Lung microvascular endothelial cell (primary cell): ENCODE measurements at regions not wholly inside any gene's neighbourhood (a gene's known extent, or its start where the extent isn't known, plus 50 kb on each side); places are given as distances from the start of the nearest gene placed in this dataset.
"Not testable (repeated sequence)": the region's sequence is repeated elsewhere in the genome, so short reads cannot be mapped to it uniquely, and the experiment has no call there.

Experiments
- DNase-seq, 2 donors: peaks; one replicate each; pipeline versions ENCODE4 v3.0.0 to v3.0.0-alpha.2; 2010; ENCODE audit warnings: low read depth in 2 of 2

GRCh38 chr15:35210370-35210769 lies 125.3 kb upstream of the NANOGP8 start:
- DNase-seq, result no peak

- DNase-seq, result no peak
Measured at GRCh38 chr15:35209838-35210237, 124.7 kb upstream of the NANOGP8 start.

DNA sequence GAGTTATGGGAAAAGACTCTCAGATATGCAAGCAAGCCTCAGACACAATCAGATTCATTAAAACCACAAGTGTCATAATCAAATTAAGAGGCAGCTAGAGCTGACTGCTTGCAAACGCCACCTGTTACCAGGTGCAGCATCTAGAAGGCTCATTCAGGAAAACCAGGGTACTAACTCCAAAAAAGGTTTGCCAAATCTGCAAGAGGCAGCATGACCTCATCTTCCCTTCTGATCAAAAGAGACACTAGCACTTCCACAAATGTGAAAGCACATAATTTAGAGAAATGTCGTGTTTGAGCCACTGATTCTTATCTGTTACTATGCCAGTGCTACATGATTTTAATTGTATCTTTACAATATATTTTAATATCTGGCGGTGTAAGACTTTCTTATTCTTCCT lies 123.3 kb upstream of the NANOGP8 start:
- DNase-seq, result no peak

- DNase-seq, result no peak
Measured at GRCh38 chr15:35206060-35206675, 121.1 kb upstream of the NANOGP8 start.

DNA sequence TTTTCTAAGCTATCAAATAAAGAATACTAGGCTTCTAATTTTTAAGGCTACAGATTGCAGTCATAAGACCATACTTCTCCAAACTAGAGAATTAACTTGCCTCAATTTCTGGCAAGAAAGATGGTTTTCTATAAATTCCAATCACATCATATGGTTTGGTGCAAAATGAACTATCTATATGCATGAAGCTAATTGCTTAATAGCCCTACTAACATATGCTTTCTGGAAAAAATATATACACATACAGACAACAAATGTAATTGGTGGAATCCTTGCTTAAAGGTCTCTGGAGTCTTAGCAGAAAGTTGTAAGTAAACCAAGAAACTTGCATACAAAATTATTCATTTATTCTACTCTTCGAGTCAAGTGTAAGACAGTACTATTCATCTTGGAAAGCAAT lies 113.1 kb upstream of the NANOGP8 start:
- DNase-seq, result no peak

GRCh38 chr15:35197754-35198153 lies 112.7 kb upstream of the NANOGP8 start:
- DNase-seq, result no peak

DNA sequence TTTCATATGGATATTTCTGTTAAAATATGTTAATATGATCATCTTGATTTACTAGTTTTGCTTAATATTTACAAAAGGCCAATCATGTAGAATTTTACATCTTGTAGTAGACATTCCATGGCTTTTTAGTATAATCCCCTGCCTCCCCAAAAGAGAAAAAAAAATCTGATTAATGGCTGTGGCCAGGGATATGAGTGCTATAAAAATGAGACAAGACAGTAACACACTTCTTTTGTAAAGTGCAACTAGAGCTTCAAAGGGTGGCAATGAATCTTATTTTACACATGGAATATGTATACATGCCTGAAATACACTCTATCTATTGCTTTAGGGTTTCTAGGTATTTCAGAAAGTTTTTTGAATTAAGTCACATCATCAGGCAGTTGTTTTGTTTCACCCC lies 112.2 kb upstream of the NANOGP8 start:
- DNase-seq, result no peak

DNA sequence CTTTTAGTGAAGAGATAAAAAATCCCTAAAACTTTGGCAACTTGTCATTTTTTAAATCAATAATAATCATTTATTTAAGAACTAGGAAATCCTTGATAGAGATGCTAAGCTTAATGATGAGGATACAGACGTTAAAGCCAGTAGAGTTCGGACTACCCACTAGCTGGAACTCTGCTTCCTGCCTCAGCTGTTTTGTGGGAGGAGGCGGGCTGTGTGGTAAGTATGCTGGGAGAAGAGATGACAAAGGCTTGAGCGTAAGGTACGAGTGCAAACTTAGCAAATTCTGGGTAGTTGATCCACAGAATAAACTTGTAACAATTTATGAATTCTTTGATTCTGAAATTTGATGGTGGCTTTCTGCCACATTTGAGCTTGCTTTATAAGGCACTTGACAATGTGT lies 111.2 kb upstream of the NANOGP8 start:
- no peak for DNase-seq

DNA sequence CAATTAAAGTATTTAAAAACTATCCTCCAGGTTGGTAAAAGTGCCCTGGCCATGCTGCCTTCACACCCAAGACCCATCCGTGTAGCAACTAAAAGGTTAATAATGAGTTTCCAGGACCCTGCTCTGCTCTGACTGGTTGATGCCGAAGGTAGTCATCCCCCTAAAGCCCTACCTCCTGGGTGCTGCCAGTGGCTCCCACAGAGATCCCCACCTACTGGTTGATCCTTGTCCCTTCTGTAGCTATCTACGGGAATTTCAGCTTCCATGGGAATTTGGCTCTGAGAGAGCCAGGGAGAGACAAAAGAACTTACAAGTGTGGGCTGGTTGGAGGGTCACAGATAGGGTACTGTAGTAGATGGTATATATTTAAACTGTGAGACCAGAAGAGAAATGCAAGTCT lies 110.6 kb upstream of the NANOGP8 start:
- no peak for DNase-seq

- DNase-seq, result no peak
Measured at GRCh38 chr15:35195031-35195430, 109.9 kb upstream of the NANOGP8 start.

GRCh38 chr15:35194296-35194695 lies 109.2 kb upstream of the NANOGP8 start:
- DNase-seq, result no peak

DNA sequence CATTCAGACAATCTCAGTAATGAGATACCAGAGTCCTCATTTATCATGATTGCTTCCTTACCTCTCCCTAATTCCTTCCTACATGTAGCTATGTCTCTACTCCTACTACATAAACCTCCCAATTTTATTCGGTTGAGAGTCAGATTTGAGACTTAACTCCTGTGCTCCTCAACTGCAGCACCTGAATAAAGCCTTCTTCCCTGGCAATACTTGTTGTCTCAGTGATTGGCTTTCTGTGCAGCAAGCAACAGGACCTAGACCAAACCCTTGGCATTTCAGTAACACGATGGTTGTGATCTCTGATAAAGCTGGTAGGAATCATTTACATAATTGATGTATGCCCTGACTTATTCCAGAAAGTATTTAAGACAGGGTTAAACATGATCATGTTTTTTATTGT lies 106.7 kb upstream of the NANOGP8 start:
- no peak for DNase-seq

GRCh38 chr15:35186346-35186745 lies 101.3 kb upstream of the NANOGP8 start:
- no peak for DNase-seq

DNA sequence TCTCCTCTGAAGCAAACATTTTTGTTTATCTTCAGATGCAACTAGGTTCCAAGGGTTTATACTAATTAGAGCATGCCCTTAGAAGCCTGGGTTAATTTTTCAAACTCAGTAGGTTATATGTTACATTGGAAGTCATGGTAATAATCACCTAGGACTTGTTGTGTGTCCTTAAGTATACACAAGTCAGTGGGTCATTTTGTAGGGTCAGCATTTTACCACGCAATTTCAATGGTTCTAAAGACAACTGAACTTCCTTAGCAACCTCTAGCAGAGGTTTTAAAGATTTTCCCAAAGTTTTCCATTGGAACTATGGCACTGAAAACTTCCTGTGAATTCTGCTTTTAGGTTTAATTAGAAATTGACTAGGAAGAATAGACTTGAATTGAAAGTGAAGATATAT lies 99.6 kb upstream of the NANOGP8 start:
- peak in 1 of 2 donors; percentile 21 for DNase-seq

DNA sequence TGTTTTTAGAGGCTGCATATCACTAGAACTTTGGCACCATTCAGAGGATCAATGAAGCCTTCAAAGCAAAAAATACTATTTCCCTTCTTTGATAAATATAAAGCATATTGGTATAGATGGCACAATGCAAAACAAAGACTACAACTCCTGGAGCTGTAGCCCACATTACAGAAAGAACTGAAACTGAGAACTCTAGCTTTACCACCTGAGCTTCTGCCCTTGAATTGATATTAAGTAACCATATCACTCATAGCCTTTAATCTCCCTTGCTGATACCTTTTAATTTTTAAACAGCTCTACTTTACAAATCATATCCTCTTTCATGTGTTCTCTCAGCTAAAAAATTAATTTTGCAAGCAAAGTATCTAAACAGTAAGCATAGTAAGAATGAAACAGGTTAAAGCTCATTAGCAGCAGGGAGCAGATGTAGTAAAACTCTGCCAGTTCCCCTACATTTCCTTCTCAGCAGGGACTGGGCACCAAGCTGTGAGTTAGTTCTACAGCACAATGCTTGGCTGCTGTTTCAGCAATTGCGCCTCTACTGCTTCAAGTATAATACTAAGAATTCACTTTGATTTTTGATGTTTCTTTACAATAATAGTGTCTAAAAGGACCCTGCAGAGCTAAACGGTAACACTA lies 97.9 kb upstream of the NANOGP8 start:
- DNase-seq, result no peak

GRCh38 chr15:35181538-35181937 lies 96.4 kb upstream of the NANOGP8 start:
- peak; percentile 17 to 51 for DNase-seq

- DNase-seq, result no peak
Measured at GRCh38 chr15:35179739-35180138, 94.6 kb upstream of the NANOGP8 start.

DNA sequence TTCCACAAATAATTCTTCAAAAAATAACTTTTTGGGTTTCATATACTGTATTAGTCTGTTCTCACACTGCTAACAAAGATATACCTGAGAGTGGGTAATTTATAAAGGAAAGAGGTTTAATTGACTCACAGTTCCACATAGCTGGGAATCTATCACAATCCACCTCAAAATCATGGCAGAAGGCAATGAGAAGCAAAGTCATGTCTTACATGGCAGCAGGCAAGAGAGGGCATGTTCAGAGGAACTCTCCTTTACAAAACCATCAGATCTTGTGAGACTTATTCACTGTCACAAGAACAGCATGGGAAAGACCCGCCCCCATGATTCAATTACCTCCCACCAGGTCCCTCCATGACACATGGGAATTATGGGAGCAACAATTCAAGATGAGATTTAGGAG lies 93.1 kb upstream of the NANOGP8 start:
- DNase-seq, result not testable (repeated sequence)

DNA sequence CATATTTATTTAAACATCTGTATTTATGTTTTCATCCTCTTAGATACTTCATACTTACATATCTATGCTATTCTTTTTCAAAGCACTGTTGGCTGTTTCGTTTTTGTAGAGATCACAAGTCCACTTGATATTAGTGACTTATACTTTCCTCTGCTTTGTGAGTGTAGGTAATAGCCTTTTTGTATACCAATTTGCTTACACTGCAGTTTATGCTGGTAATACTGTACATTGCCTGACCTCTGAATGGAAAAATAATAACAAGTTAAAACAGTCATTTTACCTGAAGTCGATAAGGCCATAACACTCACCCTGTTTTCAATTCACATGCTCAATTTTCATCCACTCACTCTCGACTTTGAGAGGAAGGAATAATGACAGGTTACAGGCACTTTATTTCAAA lies 89.9 kb upstream of the NANOGP8 start:
- no peak for DNase-seq

DNA sequence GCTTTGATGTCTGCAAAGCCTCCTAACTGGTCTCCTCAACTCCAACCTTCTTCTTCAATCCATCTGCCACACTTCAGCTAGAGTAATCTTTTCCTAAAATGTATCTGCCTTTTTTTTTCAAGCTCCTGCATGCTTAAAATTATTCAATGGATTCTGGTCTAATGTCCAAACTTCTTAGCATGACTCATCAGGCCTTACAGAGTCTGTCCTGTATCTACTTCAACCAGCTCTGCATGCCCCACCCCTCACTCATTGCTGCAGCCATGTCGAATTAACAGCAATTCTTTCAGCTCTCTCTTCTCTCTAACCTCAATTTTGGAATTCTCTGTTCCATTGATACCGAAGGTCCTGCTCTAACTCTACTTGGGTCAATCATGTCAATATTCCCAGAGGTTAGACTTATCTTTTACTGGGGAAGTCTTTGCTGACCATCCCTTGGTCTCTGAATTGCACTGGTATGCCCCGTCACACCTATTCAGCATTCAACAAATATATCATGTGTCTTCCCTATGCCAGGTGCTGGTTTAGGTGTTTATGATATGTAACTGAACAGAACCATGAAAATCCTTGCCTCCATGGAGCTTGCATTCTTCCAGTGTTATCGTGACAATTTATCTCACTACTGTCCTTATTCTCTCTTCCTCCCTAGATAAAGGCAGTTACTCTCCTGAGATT lies 88.5 kb upstream of the NANOGP8 start:
- DNase-seq, result no peak

GRCh38 chr15:35170207-35170606 lies 85.1 kb upstream of the NANOGP8 start:
- no peak for DNase-seq

DNA sequence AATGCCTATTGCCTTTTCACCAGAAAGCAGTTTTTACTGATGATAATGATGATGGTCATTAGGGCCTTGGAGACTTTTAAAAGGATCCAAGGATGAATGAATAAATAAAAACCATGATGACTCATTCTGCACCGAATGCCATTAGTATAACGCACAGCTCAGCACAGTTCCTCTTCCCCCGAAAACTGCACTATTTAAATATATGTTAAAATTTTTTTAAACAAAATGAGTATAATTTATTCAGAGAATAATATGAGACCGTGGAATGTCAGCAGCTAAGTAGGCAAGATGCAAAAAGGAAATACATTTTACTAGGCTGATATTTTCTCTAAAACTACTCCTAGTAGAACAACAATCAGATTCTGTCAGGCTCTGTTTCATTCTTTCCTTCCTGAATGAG lies 83.4 kb upstream of the NANOGP8 start:
- DNase-seq, result peak; percentile 6 to 47

GRCh38 chr15:35167675-35168074 lies 82.6 kb upstream of the NANOGP8 start:
- no peak for DNase-seq
